ENCODE measurements at regions not wholly inside any gene's neighbourhood (a gene's known extent, or its start where the extent isn't known, plus 50 kb on each side); places are given as distances from the start of the nearest gene placed in this dataset.

DNA sequence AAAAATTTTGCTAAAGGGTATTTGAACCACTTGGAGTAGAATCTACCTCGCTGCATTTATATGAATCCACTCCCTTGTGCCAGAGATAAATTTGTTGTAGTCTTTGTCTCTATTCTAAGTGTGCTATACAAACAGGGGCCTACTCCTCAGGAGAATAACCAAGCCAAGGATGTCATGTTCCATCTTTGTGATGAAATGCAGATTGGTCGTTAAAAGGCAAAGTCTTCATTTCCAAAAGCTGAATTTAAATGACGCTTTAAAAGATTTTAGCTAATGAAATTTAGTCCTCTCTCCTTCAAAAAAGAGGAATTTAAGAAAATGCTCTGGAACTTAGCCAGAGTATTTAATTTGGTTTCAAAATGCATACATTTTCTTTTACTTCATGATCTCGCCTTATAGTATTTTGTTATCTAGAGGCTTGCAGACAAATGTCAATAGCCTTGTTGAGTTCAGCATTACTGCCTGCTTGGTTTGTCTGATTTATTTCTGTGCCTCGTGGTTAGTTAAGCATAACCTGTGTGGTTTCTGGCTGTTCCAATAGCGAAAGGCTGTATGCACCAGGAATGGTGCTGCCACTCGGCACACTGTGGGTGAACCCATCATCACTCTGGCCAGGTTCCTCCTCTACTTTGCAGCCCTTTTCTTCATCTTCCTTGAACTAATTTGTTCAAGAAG, 417.6 kb downstream of the ZNF521 start:
- no peak overlapping the region for H3K4me3 ChIP-seq (ENCODE audit: low read length)

DNA sequence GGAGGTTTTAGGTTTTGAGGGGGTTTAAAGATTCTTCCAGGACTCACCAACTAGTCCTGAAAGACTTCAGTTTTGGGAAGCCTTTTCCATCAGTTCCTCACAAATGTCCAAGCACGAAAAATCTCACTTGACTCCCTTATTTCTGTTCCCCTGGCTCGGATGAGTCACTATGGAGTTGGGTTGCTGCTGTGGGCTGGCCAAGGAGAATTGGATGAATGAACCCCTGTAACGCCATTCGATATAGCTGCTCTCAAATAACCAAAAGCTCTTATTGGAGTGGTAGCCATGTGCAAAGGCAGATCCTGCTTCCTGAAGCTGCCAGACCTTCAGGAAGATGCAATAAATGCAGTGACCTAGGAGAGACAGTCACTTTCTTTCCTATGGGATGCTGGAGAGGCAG, 417.0 kb downstream of the ZNF521 start:
- no peak overlapping the region for H3K4me3 ChIP-seq (ENCODE audit: low read length)
- DNase-seq (ENCODE audit: low read depth): no peak
- TF ChIP-seq, protein P1, sequence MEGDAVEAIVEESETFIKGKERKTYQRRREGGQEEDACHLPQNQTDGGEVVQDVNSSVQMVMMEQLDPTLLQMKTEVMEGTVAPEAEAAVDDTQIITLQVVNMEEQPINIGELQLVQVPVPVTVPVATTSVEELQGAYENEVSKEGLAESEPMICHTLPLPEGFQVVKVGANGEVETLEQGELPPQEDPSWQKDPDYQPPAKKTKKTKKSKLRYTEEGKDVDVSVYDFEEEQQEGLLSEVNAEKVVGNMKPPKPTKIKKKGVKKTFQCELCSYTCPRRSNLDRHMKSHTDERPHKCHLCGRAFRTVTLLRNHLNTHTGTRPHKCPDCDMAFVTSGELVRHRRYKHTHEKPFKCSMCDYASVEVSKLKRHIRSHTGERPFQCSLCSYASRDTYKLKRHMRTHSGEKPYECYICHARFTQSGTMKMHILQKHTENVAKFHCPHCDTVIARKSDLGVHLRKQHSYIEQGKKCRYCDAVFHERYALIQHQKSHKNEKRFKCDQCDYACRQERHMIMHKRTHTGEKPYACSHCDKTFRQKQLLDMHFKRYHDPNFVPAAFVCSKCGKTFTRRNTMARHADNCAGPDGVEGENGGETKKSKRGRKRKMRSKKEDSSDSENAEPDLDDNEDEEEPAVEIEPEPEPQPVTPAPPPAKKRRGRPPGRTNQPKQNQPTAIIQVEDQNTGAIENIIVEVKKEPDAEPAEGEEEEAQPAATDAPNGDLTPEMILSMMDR (conservative IDR thresholded peaks at IDR 0.05; ENCODE audit: low read depth, low read length): no peak

More for the DNA sequence above, 417.6 kb downstream of the ZNF521 start:
- TF ChIP-seq, protein P1 (conservative IDR thresholded peaks at IDR 0.05; ENCODE audit: low read depth, low read length): no peak
- DNase-seq (ENCODE audit: low read depth): no peak

DNA sequence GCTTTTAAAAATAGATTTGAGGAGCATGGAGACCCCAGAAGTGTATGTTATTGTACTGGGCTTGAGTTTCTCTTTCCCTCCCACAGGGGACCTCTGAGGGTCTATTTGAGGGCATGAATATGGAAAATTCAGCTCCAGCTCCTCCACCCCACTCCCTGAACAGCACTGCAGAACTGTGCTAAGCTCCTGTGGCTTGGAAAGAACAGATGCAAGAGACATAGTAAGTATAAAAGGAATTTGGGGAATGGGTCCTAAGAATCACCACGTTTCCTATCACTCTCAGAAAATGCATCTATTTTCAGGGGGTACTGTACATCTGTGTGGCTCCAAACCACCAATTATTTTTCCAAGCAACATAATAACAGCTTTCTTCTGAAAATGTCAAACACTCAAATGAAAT, 416.1 kb downstream of the ZNF521 start:
- TF ChIP-seq, protein P1 (conservative IDR thresholded peaks at IDR 0.05; ENCODE audit: low read depth, low read length): no peak
- no peak overlapping the region for H3K4me3 ChIP-seq (ENCODE audit: low read length)
- DNase-seq (ENCODE audit: low read depth): no peak

DNA sequence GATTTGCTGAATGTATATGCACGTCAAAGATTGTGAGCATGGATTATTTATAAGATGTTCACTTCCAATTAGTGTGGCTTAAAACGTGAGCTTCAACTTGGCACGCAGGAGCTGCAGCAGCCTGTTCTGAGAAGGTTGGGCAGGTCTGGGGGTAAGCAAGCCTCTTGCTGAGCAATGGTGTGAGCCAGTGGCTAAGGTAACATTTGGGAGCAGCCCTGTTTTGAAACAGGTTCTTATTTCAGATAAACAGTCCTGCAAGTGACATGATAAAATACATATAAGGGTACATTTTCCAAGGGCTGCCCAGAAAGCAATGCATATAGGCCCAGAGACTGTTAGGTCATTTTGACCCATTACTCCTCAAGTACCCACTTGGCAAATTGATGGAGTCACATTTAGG, 415.3 kb downstream of the ZNF521 start:
- TF ChIP-seq, protein P1 (conservative IDR thresholded peaks at IDR 0.05; ENCODE audit: low read depth, low read length): no peak
- no peak overlapping the region for H3K4me3 ChIP-seq (ENCODE audit: low read length)
- no peak for DNase-seq (ENCODE audit: low read depth)

DNA sequence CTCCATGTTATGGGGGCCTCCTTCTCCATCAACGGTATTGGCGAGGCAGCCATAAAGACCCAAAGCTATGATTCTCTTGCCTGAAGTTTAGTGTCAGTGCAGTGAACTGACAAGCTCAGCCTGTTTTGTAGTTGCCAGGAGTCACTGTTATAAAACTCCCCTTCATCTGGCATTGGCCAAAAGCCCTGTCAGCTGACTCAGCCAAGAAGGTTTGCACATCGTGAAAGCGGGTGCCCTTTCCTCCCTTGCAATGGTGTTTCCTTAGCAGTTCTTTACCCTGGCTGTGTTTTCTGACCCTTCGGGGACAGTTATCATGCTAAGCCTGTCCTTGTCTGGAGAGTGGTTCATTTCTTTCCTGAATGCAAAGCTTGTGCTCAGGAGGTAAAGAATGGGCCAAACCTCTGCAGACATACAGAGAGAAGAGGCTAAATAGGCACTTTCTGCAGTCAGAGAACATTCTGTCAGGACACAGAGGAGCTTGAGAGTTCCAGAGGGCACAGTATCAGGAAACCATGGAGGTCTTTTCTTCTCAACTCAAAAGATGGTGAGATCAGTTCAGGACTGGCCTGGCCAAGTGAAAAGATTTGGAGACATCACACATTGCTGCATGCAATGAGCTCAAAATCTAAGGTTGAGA, 414.2 kb downstream of the ZNF521 start:
- TF ChIP-seq, protein P1 (conservative IDR thresholded peaks at IDR 0.05; ENCODE audit: low read depth, low read length): no peak
- no peak overlapping the region for H3K4me3 ChIP-seq (ENCODE audit: low read length)
- no peak for DNase-seq (ENCODE audit: low read depth)

DNA sequence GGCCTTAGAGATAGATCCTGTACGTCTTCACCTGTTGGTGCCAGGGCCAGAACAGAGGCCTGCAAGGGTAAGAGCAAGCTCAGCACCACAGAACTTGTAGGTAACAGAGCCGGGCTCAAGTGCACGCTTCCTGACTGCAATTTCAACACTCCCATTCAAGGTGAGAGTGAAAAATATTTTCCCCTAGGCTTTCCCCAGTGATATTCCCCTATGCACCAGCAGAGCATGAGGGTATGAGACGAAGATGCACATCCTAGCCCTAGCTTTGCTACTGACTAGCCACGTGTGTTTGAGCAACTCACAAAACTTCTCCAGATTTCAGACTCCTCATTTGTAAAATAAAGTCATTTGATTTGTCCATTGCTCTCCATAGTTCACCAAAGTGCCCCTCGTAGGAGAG, 411.6 kb downstream of the ZNF521 start:
- no peak overlapping the region for H3K4me3 ChIP-seq (ENCODE audit: low read length)
- DNase-seq (ENCODE audit: low read depth): no peak
- TF ChIP-seq, protein P1 (conservative IDR thresholded peaks at IDR 0.05; ENCODE audit: low read depth, low read length): no peak

Data from retinal pigment epithelial cell (primary cell).